ENCODE measurements at regions not wholly inside any gene's neighbourhood (a gene's known extent, or its start where the extent isn't known, plus 50 kb on each side); places are given as distances from the start of the nearest gene placed in this dataset.

DNA sequence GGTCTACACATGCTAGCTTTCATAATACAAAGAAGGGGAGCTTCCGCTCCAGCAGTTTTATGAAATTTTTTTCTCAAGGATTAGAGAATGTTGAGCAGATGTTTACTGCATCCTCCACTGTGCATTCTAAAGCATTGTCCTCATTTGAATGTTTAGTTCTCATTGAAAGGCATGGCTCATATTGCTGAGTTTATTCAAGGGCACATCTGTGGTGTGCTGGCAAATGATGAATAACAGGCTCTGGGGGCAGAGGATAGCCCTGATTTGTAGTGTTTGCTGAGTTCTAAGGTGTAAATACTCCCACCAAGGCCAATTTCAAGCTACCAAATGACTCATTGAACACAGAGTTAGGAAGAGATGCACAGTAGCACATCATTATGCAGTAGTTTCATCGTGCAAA lies 303.2 kb upstream of the FAM78B start:
- no peak for TF ChIP-seq POLR2A (IDR thresholded peaks at IDR 0.05)
- TF ChIP-seq, protein P1, sequence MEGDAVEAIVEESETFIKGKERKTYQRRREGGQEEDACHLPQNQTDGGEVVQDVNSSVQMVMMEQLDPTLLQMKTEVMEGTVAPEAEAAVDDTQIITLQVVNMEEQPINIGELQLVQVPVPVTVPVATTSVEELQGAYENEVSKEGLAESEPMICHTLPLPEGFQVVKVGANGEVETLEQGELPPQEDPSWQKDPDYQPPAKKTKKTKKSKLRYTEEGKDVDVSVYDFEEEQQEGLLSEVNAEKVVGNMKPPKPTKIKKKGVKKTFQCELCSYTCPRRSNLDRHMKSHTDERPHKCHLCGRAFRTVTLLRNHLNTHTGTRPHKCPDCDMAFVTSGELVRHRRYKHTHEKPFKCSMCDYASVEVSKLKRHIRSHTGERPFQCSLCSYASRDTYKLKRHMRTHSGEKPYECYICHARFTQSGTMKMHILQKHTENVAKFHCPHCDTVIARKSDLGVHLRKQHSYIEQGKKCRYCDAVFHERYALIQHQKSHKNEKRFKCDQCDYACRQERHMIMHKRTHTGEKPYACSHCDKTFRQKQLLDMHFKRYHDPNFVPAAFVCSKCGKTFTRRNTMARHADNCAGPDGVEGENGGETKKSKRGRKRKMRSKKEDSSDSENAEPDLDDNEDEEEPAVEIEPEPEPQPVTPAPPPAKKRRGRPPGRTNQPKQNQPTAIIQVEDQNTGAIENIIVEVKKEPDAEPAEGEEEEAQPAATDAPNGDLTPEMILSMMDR (IDR thresholded peaks at IDR 0.05): no peak

Data from Peyer's patch (tissue), 4 donors.